ENCODE measurements at regions not wholly inside any gene's neighbourhood (a gene's known extent, or its start where the extent isn't known, plus 50 kb on each side); places are given as distances from the start of the nearest gene placed in this dataset.
"Not testable (repeated sequence)": the region's sequence is repeated elsewhere in the genome, so short reads cannot be mapped to it uniquely, and the experiment has no call there.

DNA sequence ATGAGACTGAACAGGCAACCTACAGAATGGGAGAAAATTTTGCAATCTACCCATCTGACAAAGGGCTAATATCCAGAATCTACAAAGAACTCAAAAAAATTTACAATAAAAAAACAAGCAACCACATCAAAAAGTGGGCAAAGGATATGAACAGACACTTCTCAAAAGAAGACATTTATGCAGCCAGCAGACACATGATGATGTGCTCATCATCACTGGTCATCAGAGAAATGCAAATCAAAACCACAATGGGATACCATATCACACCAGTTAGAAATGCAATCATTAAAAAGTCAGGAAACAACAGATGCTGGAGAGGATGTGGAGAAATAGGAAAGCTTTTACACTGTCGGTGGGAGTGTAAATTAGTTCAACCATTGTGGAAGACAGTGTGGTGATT lies 51.7 kb upstream of the PAXBP1 start:
- H3K27me3 ChIP-seq (replicated peaks); H3K9me3 ChIP-seq (replicated peaks); H3K27ac ChIP-seq; H3K36me3 ChIP-seq; DNase-seq (ENCODE audit: low read depth in 1 of 2, low spot score in 2 of 2); H3K4me3 ChIP-seq; H3K4me1 ChIP-seq (replicated peaks): not testable (repeated sequence)

DNA sequence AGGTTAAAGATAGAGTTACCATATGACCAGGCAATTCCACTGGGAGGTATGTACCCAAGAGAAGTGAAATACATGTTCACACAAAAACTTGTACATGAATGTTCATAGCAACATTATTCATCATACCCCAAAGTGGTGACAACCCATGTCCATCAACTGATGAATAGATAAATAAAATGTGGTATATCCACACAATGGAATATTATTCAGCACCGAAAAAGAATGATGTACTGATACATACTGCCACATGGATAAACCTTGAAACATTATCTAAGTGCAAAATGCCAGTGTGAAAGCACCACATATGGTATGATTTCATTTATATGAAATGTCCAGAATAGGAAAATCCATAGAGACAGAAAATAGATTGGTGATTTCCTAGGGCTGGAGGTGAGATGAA lies 53.4 kb upstream of the PAXBP1 start:
- Histone ChIP-seq H3K27ac (no peak overlapping the region), H3K4me1 (replicated peaks) (no peaks in the 10 kb centered on the region), H3K36me3 (no peaks in the 10 kb centered on the region), H3K4me3 (no peak overlapping the region), H3K27me3 (replicated peaks) (peaks cover 5% of the 10 kb centered on the region; the same call in 1 of the 2 replicates), H3K9me3 (replicated peaks) (no peaks in the 10 kb centered on the region)
- no peak for DNase-seq (ENCODE audit: low read depth in 1 of 2, low spot score in 2 of 2)

GRCh38 chr21:32826329-32827167 lies 55.0 kb upstream of the PAXBP1 start:
- peaks cover 14% of the 10 kb centered on the region; the same call in 1 of the 2 replicates for H3K27me3 ChIP-seq (replicated peaks)
- H3K36me3 ChIP-seq, result no peaks in the 10 kb centered on the region
- H3K27ac ChIP-seq, result no peak overlapping the region
- H3K4me1 ChIP-seq (replicated peaks), result no peaks in the 10 kb centered on the region
- DNase-seq (ENCODE audit: low read depth in 1 of 2, low spot score in 2 of 2), result no peak
- H3K9me3 ChIP-seq (replicated peaks), result no peaks in the 10 kb centered on the region
- H3K4me3 ChIP-seq, result no peak overlapping the region

DNA sequence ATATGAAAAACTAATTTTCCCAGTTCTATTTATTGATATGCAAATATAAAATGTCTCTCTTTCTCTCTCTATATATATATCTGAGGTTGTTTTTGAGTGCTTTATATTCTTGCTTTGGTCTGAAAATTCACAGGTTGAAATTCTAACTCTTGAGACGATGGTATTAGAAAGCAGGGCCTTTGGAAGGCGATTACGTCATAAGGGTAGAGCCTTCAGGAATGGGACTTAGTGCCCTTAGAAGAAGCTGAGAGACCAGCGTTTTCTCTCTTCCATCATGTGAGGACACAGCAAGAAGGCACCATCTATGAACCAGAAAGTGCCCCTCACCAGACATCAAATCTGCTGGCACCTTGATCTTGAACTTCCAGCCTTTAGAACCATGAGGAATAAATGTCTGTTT lies 57.4 kb upstream of the PAXBP1 start:
- peaks cover 18% of the 10 kb centered on the region for H3K27me3 ChIP-seq (replicated peaks)
- H3K9me3 ChIP-seq (replicated peaks), result no peaks in the 10 kb centered on the region
- no peak overlapping the region for H3K27ac ChIP-seq
- no peaks in the 10 kb centered on the region for H3K4me1 ChIP-seq (replicated peaks)
- H3K36me3 ChIP-seq, result no peaks in the 10 kb centered on the region
- DNase-seq (ENCODE audit: low read depth in 1 of 2, low spot score in 2 of 2), result no peak
- no peak overlapping the region for H3K4me3 ChIP-seq

GRCh38 chr21:32829504-32829903 lies 57.9 kb upstream of the PAXBP1 start:
- Histone ChIP-seq H3K27ac (no peak overlapping the region), H3K9me3 (replicated peaks) (no peaks in the 10 kb centered on the region), H3K36me3 (no peaks in the 10 kb centered on the region), H3K27me3 (replicated peaks) (peaks cover 18% of the 10 kb centered on the region), H3K4me3 (no peak overlapping the region), H3K4me1 (replicated peaks) (no peaks in the 10 kb centered on the region)
- DNase-seq (ENCODE audit: low read depth in 1 of 2, low spot score in 2 of 2), result no peak

DNA sequence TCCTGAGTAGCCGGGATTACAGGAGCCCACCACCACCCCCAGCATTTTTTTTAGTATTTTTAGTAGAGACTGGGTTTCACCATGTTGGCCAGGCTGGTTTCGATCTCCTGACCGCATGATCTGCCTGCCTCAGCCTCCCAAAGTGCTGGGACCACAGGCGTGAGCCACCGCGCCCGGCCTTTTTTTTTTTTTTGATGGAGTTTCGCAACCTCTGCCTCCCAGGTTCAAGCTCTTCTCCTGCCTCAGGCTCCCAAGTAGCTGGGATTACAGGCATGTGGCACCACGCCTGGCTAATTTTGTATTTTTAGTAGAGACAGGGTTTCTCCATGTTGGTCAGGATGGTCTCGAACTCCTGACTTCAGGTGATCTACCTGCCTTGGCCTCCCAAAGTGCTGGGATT lies 60.2 kb upstream of the PAXBP1 start:
- H3K27ac ChIP-seq; H3K4me3 ChIP-seq; H3K4me1 ChIP-seq (replicated peaks); H3K9me3 ChIP-seq (replicated peaks); H3K36me3 ChIP-seq; DNase-seq (ENCODE audit: low read depth in 1 of 2, low spot score in 2 of 2): not testable (repeated sequence)
- peaks cover 26% of the 10 kb centered on the region for H3K27me3 ChIP-seq (replicated peaks)

GRCh38 chr21:32834211-32834915 lies 62.8 kb upstream of the PAXBP1 start:
- Histone ChIP-seq H3K27ac (no peak overlapping the region), H3K4me3 (no peak overlapping the region), H3K9me3 (replicated peaks) (peaks cover 6% of the 10 kb centered on the region; the same call in 1 of the 2 replicates), H3K36me3 (no peaks in the 10 kb centered on the region), H3K4me1 (replicated peaks) (no peaks in the 10 kb centered on the region), H3K27me3 (replicated peaks) (peaks cover 28% of the 10 kb centered on the region)
- DNase-seq (ENCODE audit: low read depth in 1 of 2, low spot score in 2 of 2), result no peak

DNA sequence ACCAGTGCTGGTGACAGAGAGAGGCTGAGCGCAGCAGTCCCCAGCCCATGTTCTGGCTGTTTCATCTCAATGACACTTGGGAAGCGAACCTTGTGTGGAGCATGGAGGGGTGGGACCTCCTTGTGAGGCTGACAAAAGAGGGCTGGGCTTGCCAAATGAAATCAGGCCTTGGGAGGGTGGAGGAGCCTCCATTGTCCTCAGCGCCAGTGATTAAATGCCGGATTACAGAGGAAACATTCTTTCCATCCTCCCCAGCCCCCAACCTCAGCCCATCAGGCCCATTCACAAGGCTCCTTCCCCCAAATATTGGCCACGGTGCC lies 63.3 kb upstream of the PAXBP1 start:
- Histone ChIP-seq H3K4me1 (replicated peaks) (no peaks in the 10 kb centered on the region), H3K4me3 (no peak overlapping the region), H3K9me3 (replicated peaks) (peaks cover 6% of the 10 kb centered on the region; the same call in 1 of the 2 replicates), H3K27me3 (replicated peaks) (peaks cover 28% of the 10 kb centered on the region), H3K36me3 (no peaks in the 10 kb centered on the region), H3K27ac (no peak overlapping the region)
- no peak for DNase-seq (ENCODE audit: low read depth in 1 of 2, low spot score in 2 of 2)

DNA sequence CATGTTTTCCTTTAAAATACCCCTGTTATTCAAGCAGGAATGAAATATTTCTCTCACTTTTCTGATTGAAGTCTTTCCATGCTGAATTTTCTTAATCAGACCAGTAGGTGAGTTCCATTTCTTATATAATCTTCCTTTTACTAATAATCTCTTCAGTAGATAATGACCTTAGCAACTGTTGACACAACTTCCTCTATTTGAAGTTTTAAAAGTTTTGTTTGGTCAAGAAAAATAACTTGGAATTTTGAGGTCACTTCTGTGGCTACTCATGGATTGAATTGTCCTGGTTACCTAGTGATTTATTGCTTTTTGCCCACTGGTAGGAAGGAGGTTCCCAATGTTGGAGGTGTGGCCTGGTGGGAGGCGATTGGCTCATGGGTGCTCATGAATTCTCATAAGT lies 70.6 kb upstream of the PAXBP1 start:
- no peak for DNase-seq (ENCODE audit: low read depth in 1 of 2, low spot score in 2 of 2)
- no peaks in the 10 kb centered on the region for H3K9me3 ChIP-seq (replicated peaks)
- H3K27ac ChIP-seq, result no peak overlapping the region
- no peaks in the 10 kb centered on the region for H3K4me1 ChIP-seq (replicated peaks)
- H3K27me3 ChIP-seq (replicated peaks), result peaks cover 17% of the 10 kb centered on the region
- H3K4me3 ChIP-seq, result no peak overlapping the region
- no peaks in the 10 kb centered on the region for H3K36me3 ChIP-seq

GRCh38 chr21:32843561-32843960 lies 72.0 kb upstream of the PAXBP1 start:
- no peak overlapping the region for H3K27ac ChIP-seq
- no peak overlapping the region for H3K4me3 ChIP-seq
- no peak for DNase-seq (ENCODE audit: low read depth in 1 of 2, low spot score in 2 of 2)
- no peaks in the 10 kb centered on the region for H3K4me1 ChIP-seq (replicated peaks)
- H3K36me3 ChIP-seq, result no peaks in the 10 kb centered on the region
- peaks cover 27% of the 10 kb centered on the region for H3K27me3 ChIP-seq (replicated peaks)
- H3K9me3 ChIP-seq (replicated peaks), result no peaks in the 10 kb centered on the region; the same call in 1 of the 2 replicates

GRCh38 chr21:32844076-32844475 lies 72.5 kb upstream of the PAXBP1 start:
- Histone ChIP-seq H3K27me3 (replicated peaks) (peaks cover 27% of the 10 kb centered on the region), H3K4me1 (replicated peaks) (no peaks in the 10 kb centered on the region), H3K4me3 (no peak overlapping the region), H3K27ac (no peak overlapping the region), H3K36me3 (no peaks in the 10 kb centered on the region), H3K9me3 (replicated peaks) (no peaks in the 10 kb centered on the region; the same call in 1 of the 2 replicates)
- DNase-seq (ENCODE audit: low read depth in 1 of 2, low spot score in 2 of 2), result no peak

- DNase-seq (ENCODE audit: low read depth in 1 of 2, low spot score in 2 of 2), result no peak
- H3K4me3 ChIP-seq, result no peak overlapping the region
- no peak overlapping the region for H3K27ac ChIP-seq
- H3K36me3 ChIP-seq, result no peaks in the 10 kb centered on the region
- no peaks in the 10 kb centered on the region; the same call in 1 of the 2 replicates for H3K9me3 ChIP-seq (replicated peaks)
- peaks cover 33% of the 10 kb centered on the region for H3K27me3 ChIP-seq (replicated peaks)
- H3K4me1 ChIP-seq (replicated peaks), result no peaks in the 10 kb centered on the region
These were observed 73.3 kb upstream of the PAXBP1 start for GRCh38 chr21:32844653-32845436.

DNA sequence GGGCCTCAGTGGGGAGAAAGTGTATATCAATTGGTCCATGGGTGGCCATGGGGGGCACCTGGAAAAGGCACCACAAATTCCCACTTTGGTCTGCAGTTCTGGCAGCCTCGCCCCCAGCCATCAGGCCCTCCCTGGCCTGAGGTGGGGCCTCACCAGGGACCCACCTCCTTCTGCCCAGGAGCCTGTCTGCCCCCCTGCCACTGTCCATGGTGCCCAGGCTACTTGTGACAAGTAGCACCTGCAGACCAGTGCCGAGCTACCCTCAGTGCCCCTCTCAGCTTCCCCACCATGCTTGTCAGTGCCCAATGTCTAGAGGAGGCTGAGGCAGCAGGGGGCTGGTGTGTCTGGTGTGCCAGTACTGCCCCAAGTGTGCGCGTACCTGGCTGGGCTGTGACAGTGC lies 87.1 kb upstream of the PAXBP1 start:
- no peak for DNase-seq (ENCODE audit: low read depth in 1 of 2, low spot score in 2 of 2)
- no peak overlapping the region for H3K27ac ChIP-seq
- H3K4me1 ChIP-seq (replicated peaks), result no peaks in the 10 kb centered on the region

GRCh38 chr21:32860399-32860798 lies 88.8 kb upstream of the PAXBP1 start:
- Histone ChIP-seq H3K4me3 (no peak overlapping the region), H3K9me3 (replicated peaks) (no peaks in the 10 kb centered on the region), H3K36me3 (no peaks in the 10 kb centered on the region), H3K27ac (no peak overlapping the region), H3K27me3 (replicated peaks) (peaks cover 22% of the 10 kb centered on the region), H3K4me1 (replicated peaks) (no peaks in the 10 kb centered on the region)
- DNase-seq (ENCODE audit: low read depth in 1 of 2, low spot score in 2 of 2), result no peak

More for the DNA sequence above, 87.1 kb upstream of the PAXBP1 start:
- Histone ChIP-seq H3K4me3 (no peak overlapping the region), H3K9me3 (replicated peaks) (no peaks in the 10 kb centered on the region), H3K36me3 (no peaks in the 10 kb centered on the region), H3K27me3 (replicated peaks) (peaks cover 23% of the 10 kb centered on the region)
